ENCODE measurements at regions not wholly inside any gene's neighbourhood (a gene's known extent, or its start where the extent isn't known, plus 50 kb on each side); places are given as distances from the start of the nearest gene placed in this dataset.
A peak's percentile ranks its signal among the peaks of the same experiment; 100 is the strongest.
"Not testable (repeated sequence)": the region's sequence is repeated elsewhere in the genome, so short reads cannot be mapped to it uniquely, and the experiment has no call there.

DNA sequence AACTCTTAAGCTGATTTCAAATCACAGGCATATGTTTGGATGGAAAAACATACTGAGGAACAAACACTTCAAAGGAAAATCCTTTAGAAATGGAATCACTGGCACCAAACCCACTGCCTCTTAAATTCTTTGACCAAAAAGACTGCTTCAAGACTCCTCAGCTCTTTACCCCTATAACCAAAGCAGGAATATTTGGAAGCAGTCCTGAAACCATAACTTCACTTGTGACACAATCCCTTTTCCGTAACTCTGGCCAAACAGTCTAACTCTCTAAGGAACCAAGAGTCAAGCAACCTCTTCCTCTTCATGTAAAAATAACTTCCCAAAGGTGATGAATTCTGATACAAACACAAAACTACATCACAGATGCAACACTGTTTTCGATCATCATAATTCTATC lies 104.3 kb downstream of the MTERF1 start:
- no peak for DNase-seq (ENCODE audit: low read depth)

DNA sequence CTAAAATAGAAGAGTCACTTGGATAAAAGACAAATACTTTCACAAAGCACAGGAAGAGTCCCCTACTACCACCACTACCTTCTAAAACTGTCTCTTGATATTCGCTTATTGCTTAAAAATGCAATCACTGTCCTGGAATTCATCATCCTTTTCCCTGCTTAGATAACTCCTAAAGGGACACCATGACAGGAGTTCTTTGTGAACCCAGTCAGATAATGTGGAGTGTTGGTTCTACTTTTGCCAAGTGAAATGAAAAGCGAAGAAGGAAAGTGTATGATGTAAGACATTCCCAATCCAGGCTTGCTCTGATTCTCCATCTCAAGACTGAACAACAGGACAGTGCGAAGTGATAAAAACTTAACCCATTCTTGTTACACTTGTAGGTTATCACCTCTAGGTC lies 103.0 kb downstream of the MTERF1 start:
- DNase-seq (ENCODE audit: low read depth): no peak

DNA sequence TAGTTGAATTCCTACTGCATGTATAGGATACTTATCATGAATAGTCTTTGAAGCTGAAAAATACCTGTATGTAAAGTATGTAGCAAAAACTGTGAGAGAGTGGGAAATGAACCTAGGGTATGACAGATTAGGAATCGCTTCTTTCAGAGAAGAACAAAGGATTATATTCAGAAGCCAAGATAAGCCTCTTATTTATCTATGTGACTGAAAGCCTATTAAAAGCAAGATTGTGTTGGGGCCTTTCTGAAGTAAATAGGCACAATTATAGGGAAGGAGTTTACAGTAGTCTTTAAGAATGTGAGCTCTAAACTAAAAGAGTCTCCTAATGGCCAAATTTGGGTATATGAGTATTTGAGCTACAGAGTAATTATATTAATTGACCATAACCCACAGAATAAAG lies 102.1 kb downstream of the MTERF1 start:
- no peak for DNase-seq (ENCODE audit: low read depth)

DNA sequence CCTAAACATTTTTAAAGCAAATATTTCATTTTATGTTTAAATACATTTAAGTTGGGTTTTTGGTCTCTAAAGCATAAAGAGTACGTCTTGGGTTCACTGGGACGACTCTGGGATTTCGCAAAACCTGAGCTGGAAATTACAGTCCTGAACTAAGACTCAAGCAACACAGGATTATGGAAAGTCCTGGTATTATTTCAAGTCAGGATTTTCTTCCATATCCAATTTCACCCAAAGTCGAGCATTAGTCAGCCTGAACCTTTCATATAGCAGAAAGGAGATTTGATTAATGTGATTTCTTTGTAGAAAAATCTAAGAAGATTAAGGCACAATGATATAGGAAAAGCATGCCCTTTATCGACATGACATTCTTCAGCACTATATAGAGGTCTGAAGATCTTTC lies 100.0 kb downstream of the MTERF1 start:
- DNase-seq (ENCODE audit: low read depth): peak; percentile 9

DNA sequence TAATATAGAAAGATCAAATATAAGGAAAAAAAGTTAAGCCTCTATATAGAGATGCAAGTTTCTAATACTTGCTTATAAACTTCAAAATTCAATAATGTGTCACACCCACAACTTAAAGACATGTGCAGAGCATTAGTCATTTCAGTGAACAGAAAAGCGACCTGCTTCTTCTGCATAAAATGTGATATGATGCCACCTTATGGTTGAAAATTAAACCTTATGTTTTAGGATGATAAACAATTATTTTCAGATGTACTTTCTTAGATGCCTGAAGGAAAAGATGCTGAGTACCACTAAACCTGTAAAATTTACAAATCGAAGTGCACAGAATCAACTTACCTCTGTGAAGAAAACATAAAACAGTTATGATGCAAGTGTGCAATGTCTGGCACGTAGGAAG lies 96.0 kb downstream of the MTERF1 start:
- peak; percentile 62 for DNase-seq (ENCODE audit: low read depth)

DNA sequence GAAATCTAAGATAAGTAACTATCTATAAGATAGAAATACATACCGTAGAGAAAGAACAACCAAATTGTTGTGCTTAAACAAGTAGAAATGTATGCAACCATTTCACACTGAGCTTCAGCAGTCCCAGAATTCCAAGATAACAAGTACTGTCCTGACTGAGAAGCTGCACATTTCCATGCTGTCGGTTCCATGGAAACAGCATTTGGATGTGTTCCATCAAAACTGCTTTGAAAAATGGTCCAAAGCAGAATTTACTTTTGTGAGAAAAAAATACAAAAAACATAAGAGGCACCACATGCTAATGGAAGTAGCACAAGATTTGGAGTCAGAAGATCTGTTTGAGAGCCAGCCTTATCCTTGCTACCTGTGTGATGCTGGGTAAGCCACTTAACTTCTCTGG lies 92.6 kb downstream of the MTERF1 start:
- DNase-seq (ENCODE audit: low read depth): no peak

DNA sequence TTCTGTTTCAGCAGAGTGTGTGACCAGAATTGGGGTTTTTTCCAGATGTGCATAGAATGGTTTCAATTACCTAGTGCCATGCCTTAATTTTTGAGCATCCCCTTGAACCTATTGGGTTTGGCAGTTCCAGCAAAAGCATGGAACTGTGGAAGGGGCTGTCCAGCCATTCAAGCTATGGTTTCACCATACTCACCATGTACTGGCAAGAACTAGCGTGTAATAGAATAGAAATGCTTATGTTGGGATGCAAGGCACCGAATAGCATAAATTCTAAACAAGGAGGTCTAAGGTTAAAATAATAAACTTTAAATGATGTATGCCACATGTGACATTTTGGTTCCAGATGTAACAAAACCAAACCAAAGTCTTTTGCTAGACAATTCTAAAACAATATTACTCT lies 91.4 kb downstream of the MTERF1 start:
- no peak for DNase-seq (ENCODE audit: low read depth)

DNA sequence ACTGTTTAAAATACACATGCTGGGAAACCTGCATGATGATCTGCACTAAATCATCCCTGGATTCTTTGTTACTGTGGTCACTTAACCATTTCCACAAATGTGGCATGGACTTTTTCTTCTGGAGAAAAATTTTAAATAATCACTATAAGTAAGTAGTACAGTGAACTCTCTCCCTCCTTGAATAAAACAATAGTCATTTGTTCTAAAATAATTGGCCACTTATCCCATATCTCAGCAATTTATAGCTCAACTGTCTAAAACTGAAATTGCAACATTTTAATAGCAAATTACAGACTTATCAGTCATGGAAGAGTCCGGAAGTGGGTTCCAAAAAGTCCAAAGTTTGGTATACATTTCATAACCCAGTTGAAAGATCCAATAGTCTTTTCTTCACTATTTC lies 90.9 kb downstream of the MTERF1 start:
- no peak for DNase-seq (ENCODE audit: low read depth)

DNA sequence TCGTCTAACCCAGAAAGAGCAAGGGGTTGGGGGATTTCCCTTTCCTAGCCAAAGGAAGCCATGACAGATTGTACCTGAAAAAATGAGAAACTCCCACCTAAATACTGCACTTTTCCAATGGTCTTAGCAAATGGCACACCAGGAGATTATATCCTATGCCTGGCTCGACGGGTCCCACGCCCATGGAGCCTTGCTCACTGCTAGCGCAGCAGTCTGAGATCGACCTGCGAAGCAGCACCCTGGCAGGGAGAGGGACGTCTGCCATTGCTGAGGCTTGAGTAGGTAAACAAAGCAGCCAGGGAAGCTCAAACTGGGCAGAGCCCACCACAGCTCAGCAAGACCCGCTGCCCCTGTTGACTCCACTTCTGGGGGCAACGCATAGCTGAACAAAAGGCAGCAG lies 89.9 kb downstream of the MTERF1 start:
- not testable (repeated sequence) for DNase-seq (ENCODE audit: low read depth)

DNA sequence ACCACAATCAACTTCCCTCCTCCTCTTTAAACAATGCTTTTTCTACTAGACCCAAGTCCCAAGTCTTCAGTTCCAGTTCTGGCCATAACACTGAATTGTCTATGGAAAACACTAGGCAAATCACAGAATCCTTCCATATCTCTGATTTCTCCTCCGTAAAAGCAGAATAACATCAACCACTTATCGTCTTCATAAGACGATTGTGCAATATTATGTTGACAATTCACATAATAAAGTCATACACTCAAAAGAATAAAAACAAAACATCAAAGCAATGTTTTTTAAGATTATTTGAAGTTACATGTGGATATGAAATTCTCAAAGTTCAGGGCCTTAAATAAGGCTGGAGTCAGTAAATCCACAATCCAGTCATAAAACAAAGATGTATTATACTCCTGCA lies 84.4 kb downstream of the MTERF1 start:
- DNase-seq (ENCODE audit: low read depth): no peak

DNA sequence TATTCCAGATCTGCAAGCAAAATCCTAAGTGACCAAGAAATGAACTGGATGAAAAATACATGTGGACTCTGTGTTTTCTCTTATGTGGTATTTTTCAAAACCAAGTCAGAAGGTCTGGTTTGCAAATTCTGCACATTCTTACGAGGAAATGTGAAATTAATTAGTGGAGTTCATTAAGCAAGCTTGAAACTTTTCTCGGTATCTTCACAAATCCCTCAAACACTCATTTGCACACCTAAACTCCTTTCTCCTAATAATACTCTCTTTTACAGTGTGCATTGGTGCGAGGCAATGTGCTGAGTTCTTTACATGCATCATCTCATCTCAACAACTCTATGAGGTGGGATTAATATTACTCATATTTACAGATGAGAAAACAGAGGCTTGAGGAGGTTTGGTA lies 82.1 kb downstream of the MTERF1 start:
- no peak for DNase-seq (ENCODE audit: low read depth)

DNA sequence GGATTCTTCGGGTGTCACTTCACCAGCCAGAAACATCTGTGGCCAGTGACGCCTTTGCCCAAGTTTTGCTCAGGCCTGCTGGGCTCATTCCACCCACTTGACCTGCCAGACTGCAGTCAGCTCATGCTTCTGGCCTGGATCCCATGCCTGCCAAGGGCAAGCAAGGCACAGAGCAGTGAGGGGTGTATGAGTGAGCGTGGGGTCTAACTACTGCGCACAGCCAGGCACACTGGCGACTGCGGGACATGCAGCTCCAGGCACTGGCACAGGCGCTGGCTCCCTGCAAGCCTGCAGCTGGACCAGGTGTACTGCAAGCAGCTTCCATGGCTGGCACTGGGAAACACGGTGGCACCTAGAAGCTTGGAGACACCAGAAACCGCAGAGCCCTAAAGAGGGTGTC lies 80.1 kb downstream of the MTERF1 start:
- DNase-seq (ENCODE audit: low read depth): no peak

DNA sequence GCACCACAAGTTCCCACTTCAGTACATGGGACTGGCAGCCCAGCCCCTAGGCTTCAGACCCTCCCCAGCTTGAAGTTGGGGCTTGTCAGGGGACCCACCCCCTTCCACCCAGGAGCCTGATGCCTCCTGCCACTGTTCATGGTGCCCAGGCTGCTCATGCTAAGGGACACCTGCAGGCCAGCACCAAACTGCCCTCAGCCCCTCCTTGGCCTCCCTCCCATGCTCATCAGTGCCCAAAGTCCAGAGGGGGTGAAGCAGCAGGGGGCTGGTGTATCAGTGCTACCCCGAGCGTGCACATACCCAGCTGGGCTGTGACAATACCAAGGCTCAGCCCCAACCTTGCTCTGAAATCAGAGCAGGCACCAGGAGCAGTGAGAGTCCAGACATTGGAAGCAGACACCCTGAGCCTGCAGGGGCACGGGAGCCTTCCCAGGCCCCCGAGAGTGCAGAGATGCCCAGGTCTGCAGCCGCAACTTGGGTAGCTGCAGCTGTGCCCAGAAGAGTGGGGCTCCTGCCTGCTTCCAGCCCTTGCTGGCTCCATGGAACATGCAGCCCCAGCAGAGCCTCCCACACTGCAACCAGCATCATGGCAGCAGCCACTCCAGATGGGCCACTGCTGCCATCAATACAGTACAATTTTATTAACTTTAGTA lies 79.0 kb downstream of the MTERF1 start:
- no peak for DNase-seq (ENCODE audit: low read depth)

DNA sequence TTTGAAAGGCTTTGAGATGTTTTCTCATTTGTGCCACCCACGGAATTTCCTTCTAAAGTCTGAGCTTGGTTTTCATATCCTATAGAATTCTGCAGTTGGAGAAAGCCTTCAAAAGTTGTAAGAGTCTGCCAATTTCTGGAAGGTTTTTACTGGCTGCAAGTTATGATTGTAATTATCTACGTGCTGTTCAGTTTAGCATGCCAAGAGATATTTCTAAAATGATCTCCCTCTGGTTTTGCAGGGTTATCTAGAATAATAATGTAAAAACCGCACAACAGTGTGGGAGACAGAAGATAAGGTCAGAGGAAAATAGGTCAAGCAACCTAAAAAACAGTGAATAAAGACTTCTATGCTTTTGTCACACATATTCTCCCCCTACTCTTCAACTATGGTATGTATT lies 69.3 kb downstream of the MTERF1 start:
- DNase-seq (ENCODE audit: low read depth): no peak

DNA sequence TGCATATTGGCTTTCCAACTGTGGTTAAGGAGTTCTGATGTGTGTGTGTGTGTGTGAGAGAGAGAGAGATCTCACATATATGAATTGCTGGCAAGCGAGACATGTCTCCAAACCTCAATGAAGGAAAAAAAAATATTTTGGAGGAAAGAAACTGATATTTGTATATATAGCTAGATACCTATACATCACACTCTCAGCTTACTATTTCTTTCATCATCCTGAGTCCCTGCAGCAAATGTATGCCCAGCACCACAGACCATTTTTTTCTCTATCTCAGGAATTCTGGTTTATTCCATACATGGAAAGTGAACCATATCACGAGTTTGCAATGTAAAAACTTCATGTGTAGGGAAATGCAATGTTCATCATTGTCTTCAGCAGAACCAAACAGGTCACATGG lies 68.9 kb downstream of the MTERF1 start:
- DNase-seq (ENCODE audit: low read depth): no peak

DNA sequence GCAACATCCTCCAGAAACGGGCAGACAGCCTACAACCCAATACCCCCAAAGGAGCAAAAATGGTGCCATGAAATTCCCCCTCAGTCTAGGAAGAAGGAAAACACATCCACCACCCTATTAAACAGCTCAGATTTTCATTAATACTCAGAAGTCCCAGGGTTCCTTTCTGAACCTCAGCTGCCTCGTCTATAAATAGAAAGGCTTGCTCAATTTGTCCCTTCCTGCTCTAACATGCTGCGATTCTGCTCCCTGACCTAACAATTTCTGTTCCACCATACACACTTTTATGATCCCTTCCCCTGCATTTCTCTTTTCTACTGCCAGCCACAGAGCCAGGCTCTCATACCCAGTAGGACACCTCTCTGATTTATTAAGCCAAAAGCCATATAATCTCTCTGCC lies 68.1 kb downstream of the MTERF1 start:
- DNase-seq (ENCODE audit: low read depth): no peak

DNA sequence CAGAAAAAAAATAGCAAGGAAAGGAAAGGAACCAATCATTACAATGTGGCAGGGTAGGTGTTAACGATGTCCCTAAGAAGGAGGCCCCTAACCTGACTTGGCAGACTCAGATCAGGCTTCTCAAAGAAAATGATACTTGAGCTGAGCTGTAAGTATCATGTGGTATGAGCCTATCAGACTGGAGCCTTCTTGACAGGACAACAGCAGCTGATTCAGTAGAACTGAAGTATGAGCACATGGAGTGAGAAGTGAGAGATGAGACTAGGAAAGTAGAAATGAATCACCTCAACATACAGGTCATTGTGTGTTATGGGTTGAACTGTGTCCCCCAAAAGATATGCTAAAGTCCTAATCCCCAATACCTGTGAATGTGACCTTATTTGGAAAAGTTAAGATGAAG lies 66.3 kb downstream of the MTERF1 start:
- DNase-seq (ENCODE audit: low read depth): no peak

Measured in amniotic epithelial cell (primary cell).